Smooth muscle cell (in vitro differentiated cells): ENCODE measurements at regions not wholly inside any gene's neighbourhood (a gene's known extent, or its start where the extent isn't known, plus 50 kb on each side); places are given as distances from the start of the nearest gene placed in this dataset.

Experiments used
- DNase-seq: peaks from one replicate; lab custom pipeline; 2025; ENCODE audit not compliant: unreplicated experiment; lab: John Stamatoyannopoulos, UW
- H2AFZ ChIP-seq: fragments of 200-600 bp; sonication (generic); 2 replicates; pipeline ENCODE4 v1.6.0; 2016; ENCODE audit warnings: antibody characterized with exemption, low read depth, mild to moderate bottlenecking
- H3F3A ChIP-seq: fragments of 200-600 bp; sonication (generic); 2 replicates; pipeline ENCODE4 v1.6.0; 2017; ENCODE audit warnings: antibody characterized with exemption, low read depth
- H3K27ac ChIP-seq: fragments of 200-600 bp; sonication (generic); 2 replicates; pipeline ENCODE4 v1.5.1; 2016; ENCODE audit warnings: low read depth, mild to moderate bottlenecking
- H3K27me3 ChIP-seq: fragments of 200-600 bp; sonication (generic); 2 replicates; pipeline ENCODE4 v1.6.1; 2016; ENCODE audit warnings: low read depth, mild to moderate bottlenecking
- H3K36me3 ChIP-seq: fragments of 200-600 bp; sonication (generic); 2 replicates; pipeline ENCODE4 v1.5.1; 2016; ENCODE audit warnings: low read depth
- H3K4me1 ChIP-seq: fragments of 200-600 bp; sonication (generic); 2 replicates; pipeline ENCODE4 v1.5.1; 2016; ENCODE audit warnings: low read depth
- H3K4me2 ChIP-seq: fragments of 200-600 bp; sonication (generic); 2 replicates; pipeline ENCODE4 v1.6.0; 2016; ENCODE audit warnings: mild to moderate bottlenecking
- H3K4me3 ChIP-seq: fragments of 200-600 bp; sonication (generic); 2 replicates; pipeline ENCODE4 v1.5.1; 2016; ENCODE audit warnings: mild to moderate bottlenecking
- H3K79me2 ChIP-seq: fragments of 200-600 bp; sonication (generic); 2 replicates; pipeline ENCODE4 v1.6.0; 2016; ENCODE audit warnings: low read depth, mild to moderate bottlenecking
- H3K9ac ChIP-seq: fragments of 200-600 bp; sonication (generic); 2 replicates; pipeline ENCODE4 v1.6.0; 2016; ENCODE audit warnings: low read depth
- H3K9me3 ChIP-seq: fragments of 200-600 bp; sonication (generic); replicated peaks from 2 replicates; pipeline ENCODE4 v1.5.1; 2016; ENCODE audit warnings: low read depth
- H4K20me1 ChIP-seq: fragments of 200-600 bp; sonication (generic); 2 replicates; pipeline ENCODE4 v1.6.0; 2016; ENCODE audit warnings: low read depth
- WGBS: methylation state at CpG from one replicate; pipeline ENCODE4 v1.1.7; 2016; ENCODE audit warnings: low lambda C conversion rate; 5-methylcytosine and 5-hydroxymethylcytosine counted together
- TF ChIP-seq, protein P1 (sequence below): fragments of 200-600 bp; sonication (generic); IDR thresholded peaks from 2 replicates; pipeline ENCODE4 v1.5.1; 2017; ENCODE audit warnings: borderline replicate concordance, mild to moderate bottlenecking, antibody characterized with exemption; ENCODE audit not compliant: insufficient read depth, poor library complexity, severe bottlenecking

- no peaks in the 10 kb centered on the region for H4K20me1 ChIP-seq
- H3K79me2 ChIP-seq, result no peaks in the 10 kb centered on the region
- no peak overlapping the region for H3K9ac ChIP-seq
- H3F3A ChIP-seq, result no peaks in the 10 kb centered on the region
- no peaks in the 10 kb centered on the region for H3K27me3 ChIP-seq
- no peak for DNase-seq
- no peak overlapping the region for H3K4me3 ChIP-seq
- no peaks in the 10 kb centered on the region for H3K36me3 ChIP-seq
- H3K27ac ChIP-seq, result no peak overlapping the region
- no peaks in the 10 kb centered on the region for H3K9me3 ChIP-seq
- H2AFZ ChIP-seq, result no peak overlapping the region
- WGBS, result 84% methylated on average over 7 of the region's 7 CpGs
- no peak overlapping the region for H3K4me2 ChIP-seq
- TF ChIP-seq, protein P1, sequence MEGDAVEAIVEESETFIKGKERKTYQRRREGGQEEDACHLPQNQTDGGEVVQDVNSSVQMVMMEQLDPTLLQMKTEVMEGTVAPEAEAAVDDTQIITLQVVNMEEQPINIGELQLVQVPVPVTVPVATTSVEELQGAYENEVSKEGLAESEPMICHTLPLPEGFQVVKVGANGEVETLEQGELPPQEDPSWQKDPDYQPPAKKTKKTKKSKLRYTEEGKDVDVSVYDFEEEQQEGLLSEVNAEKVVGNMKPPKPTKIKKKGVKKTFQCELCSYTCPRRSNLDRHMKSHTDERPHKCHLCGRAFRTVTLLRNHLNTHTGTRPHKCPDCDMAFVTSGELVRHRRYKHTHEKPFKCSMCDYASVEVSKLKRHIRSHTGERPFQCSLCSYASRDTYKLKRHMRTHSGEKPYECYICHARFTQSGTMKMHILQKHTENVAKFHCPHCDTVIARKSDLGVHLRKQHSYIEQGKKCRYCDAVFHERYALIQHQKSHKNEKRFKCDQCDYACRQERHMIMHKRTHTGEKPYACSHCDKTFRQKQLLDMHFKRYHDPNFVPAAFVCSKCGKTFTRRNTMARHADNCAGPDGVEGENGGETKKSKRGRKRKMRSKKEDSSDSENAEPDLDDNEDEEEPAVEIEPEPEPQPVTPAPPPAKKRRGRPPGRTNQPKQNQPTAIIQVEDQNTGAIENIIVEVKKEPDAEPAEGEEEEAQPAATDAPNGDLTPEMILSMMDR, result no peak
- H3K4me1 ChIP-seq, result no peaks in the 10 kb centered on the region
Observed at GRCh38 chr3:18633002-18633401, 207.9 kb upstream of the SATB1 start.

DNA sequence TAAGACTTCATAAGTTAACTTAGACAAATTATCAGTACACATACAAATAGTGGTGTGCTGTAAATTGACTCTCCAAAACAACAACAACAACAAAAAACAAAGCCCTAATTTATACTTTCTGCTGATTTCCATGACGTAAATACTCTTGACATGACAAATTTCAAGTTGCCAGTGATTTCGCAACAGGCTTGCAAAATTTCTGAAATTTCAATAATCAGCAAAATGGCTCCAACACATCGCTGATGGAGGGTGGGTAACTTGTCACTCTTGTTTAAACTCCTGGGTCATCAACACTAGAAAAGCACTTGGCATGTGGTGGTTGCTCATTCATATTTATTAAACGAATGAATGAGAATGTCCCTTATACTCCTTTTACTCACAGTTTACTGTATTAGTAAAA is 205.2 kb upstream of the SATB1 start:
- Histone ChIP-seq H3K4me3 (no peak overlapping the region), H3K27ac (no peak overlapping the region), H3K36me3 (no peaks in the 10 kb centered on the region), H3K4me2 (no peak overlapping the region), H4K20me1 (no peaks in the 10 kb centered on the region), H3K27me3 (no peaks in the 10 kb centered on the region), H3K4me1 (no peaks in the 10 kb centered on the region), H3K9ac (no peak overlapping the region), H3F3A (no peaks in the 10 kb centered on the region), H3K79me2 (no peaks in the 10 kb centered on the region), H2AFZ (no peak overlapping the region), H3K9me3 (no peaks in the 10 kb centered on the region)
- WGBS, result 94% methylated on average over 4 of the region's 4 CpGs
- no peak for DNase-seq
- TF ChIP-seq, protein P1, result no peak

DNA sequence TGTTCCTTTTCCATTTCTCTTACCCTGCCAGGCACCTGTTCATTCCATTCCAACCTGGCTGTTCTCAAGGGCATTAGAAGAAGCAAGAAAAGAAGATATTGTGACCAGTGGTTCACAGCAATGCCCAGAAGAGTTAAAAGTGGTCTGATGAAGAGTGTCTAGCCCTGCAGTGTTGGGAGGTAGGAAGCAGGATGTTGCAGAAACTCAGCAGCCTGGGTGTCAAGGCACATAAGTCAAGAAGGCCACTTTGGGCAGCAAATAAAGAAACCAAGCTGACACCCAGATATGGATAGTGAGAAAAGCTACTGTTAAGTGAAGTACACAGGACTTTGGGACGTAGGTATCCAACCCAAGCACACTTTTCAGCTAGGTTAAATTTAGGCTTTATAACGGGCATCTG is 199.9 kb upstream of the SATB1 start:
- Histone ChIP-seq H2AFZ (no peak overlapping the region), H3K4me2 (no peak overlapping the region), H3K27ac (no peak overlapping the region), H3K9ac (no peak overlapping the region), H3F3A (no peaks in the 10 kb centered on the region), H3K4me3 (no peak overlapping the region), H4K20me1 (no peaks in the 10 kb centered on the region), H3K9me3 (no peaks in the 10 kb centered on the region), H3K27me3 (no peaks in the 10 kb centered on the region), H3K79me2 (no peaks in the 10 kb centered on the region), H3K36me3 (no peaks in the 10 kb centered on the region), H3K4me1 (no peaks in the 10 kb centered on the region)
- TF ChIP-seq, protein P1, result no peak
- no peak for DNase-seq
- WGBS, result 89% methylated on average over 2 of the region's 2 CpGs

- Histone ChIP-seq H3K27ac (no peak overlapping the region), H3K9ac (no peak overlapping the region), H3K79me2 (no peaks in the 10 kb centered on the region), H3K4me1 (no peaks in the 10 kb centered on the region), H4K20me1 (no peaks in the 10 kb centered on the region), H2AFZ (no peak overlapping the region), H3K27me3 (no peaks in the 10 kb centered on the region), H3F3A (no peaks in the 10 kb centered on the region), H3K9me3 (no peaks in the 10 kb centered on the region), H3K36me3 (no peaks in the 10 kb centered on the region), H3K4me3 (no peak overlapping the region), H3K4me2 (no peak overlapping the region)
- DNase-seq, result no peak
- WGBS, result 96% methylated on average over 6 of the region's 6 CpGs
- TF ChIP-seq, protein P1, result no peak
Observed at GRCh38 chr3:18623220-18623619, 198.1 kb upstream of the SATB1 start.
